PFSK-1 (cell line): ENCODE measurements at regions not wholly inside any gene's neighbourhood (a gene's known extent, or its start where the extent isn't known, plus 50 kb on each side); places are given as distances from the start of the nearest gene placed in this dataset.

Experiments
- FOXP2 ChIP-seq: optimal IDR thresholded peaks from 2 replicates; pipeline ENCODE3; 2011; ENCODE audit warnings: borderline replicate concordance, control low read depth, inconsistent platforms; ENCODE audit not compliant: insufficient read depth; ENCODE audit errors: extremely low read length, extremely low read depth
- POLR2AphosphoS5 ChIP-seq: IDR thresholded peaks from 2 replicates; pipeline ENCODE4 v1.6.1; 2012; ENCODE audit warnings: low read depth, mild to moderate bottlenecking, control low read depth, low read length, moderate library complexity
- SIN3A ChIP-seq: IDR thresholded peaks from 2 replicates; pipeline ENCODE4 v1.6.1; 2012; ENCODE audit warnings: mild to moderate bottlenecking, low read length, moderate library complexity, borderline replicate concordance; ENCODE audit not compliant: insufficient read depth
- TAF1 ChIP-seq: IDR thresholded peaks from 2 replicates; pipeline ENCODE4 v1.6.1; 2012; ENCODE audit warnings: low read length, control low read depth, borderline replicate concordance; ENCODE audit not compliant: insufficient read depth
- TF ChIP-seq, protein P1 (sequence below), 2 experiments: IDR thresholded peaks; 2 replicates each; pipeline versions ENCODE4 v1.6.1 to v1.8.0; 2011 to 2012; ENCODE audit warnings: low read depth in 2 of 2, low read length in 2 of 2, control low read depth in 1 of 2, inconsistent platforms in 1 of 2, mild to moderate bottlenecking in 1 of 2, moderate library complexity in 1 of 2; ENCODE audit not compliant: insufficient read depth in 1 of 2

DNA sequence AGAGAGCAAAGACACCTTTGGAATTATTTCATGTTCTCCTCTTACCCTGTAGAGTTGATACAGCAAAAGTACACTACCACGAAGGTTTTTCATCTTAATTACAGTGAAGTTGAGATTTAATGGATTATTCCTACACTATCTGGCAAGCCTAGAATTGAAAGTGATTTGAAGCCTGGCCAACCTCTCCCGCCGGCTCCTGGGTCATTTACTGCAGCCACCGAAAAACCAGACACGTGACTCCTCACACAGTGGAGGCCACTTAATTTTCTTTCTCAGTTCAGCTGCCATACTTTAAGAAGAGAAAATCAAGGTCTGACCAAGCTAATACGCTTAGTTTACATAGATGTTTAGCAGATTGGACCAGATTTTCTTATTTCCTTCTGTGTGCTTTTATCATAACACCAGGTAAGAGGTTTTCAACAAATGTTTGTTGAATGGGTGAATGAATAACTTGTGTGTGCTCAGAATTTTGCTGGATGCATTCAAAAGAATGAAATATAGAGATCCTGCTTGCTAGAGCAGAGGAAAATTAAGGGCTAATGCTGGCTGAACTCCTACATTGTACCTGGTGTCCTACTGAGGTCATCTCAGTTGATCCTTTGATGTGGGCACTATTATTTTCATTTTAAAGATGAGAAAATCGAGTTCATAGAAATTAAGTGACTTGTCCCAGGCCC, 97.2 kb upstream of the PDE10A start:
- no peak for TF ChIP-seq TAF1
- no peak for TF ChIP-seq POLR2AphosphoS5
- no peak for TF ChIP-seq SIN3A
- TF ChIP-seq, protein P1, sequence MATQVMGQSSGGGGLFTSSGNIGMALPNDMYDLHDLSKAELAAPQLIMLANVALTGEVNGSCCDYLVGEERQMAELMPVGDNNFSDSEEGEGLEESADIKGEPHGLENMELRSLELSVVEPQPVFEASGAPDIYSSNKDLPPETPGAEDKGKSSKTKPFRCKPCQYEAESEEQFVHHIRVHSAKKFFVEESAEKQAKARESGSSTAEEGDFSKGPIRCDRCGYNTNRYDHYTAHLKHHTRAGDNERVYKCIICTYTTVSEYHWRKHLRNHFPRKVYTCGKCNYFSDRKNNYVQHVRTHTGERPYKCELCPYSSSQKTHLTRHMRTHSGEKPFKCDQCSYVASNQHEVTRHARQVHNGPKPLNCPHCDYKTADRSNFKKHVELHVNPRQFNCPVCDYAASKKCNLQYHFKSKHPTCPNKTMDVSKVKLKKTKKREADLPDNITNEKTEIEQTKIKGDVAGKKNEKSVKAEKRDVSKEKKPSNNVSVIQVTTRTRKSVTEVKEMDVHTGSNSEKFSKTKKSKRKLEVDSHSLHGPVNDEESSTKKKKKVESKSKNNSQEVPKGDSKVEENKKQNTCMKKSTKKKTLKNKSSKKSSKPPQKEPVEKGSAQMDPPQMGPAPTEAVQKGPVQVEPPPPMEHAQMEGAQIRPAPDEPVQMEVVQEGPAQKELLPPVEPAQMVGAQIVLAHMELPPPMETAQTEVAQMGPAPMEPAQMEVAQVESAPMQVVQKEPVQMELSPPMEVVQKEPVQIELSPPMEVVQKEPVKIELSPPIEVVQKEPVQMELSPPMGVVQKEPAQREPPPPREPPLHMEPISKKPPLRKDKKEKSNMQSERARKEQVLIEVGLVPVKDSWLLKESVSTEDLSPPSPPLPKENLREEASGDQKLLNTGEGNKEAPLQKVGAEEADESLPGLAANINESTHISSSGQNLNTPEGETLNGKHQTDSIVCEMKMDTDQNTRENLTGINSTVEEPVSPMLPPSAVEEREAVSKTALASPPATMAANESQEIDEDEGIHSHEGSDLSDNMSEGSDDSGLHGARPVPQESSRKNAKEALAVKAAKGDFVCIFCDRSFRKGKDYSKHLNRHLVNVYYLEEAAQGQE (IDR thresholded peaks at IDR 0.05; ENCODE audit: insufficient read depth in 1 of 2, low read depth in 2 of 2, low read length in 2 of 2): no peak
- TF ChIP-seq FOXP2: no peak
